ENCODE measurements at regions not wholly inside any gene's neighbourhood (a gene's known extent, or its start where the extent isn't known, plus 50 kb on each side); places are given as distances from the start of the nearest gene placed in this dataset.

DNA sequence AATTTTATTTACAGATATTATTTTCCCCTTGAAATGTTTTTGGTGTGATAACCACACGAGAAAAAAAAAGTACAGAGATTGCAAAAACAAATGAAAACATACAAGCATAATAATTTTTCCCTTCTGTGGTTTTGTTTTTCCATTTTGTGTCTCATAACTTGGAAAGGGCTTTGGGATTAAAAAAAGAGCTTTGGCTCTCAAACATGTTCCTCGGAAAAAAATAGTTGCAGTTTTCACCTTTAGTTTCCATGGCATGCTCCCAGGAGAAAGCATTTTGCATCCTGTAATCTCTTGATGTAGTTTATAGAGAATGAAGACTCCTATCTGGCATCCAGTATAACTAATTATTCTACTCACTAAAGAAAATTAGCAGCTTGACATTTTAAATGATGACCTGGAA is 362.1 kb upstream of the PDGFD start:
- Histone ChIP-seq H3K4me1 (ENCODE audit: control insufficient read depth in 1 of 2, insufficient read depth in 2 of 2, low read length in 2 of 2) (no peaks in the 10 kb centered on the region), H3K36me3 (ENCODE audit: control insufficient read depth in 1 of 2, insufficient read depth in 2 of 2, low read length in 2 of 2) (no peaks in the 10 kb centered on the region), H3K79me1 (ENCODE audit: low read length) (no peaks in the 10 kb centered on the region), H3K4ac (ENCODE audit: low read depth, low read length) (no peak overlapping the region), H4K12ac (ENCODE audit: low read depth, low read length) (no peak overlapping the region), H3K18ac (ENCODE audit: low read length) (no peak overlapping the region), H4K8ac (ENCODE audit: low read depth, low read length) (no peak overlapping the region), H3K79me2 (ENCODE audit: control insufficient read depth, insufficient read depth, low read length, poor library complexity) (no peaks in the 10 kb centered on the region), H3K9ac (ENCODE audit: low read length) (no peak overlapping the region), H2BK5ac (ENCODE audit: low read depth, low read length, poor library complexity) (no peak overlapping the region), H3K4me3 (ENCODE audit: low read depth, low read length) (no peak overlapping the region), H2BK120ac (ENCODE audit: insufficient read depth, low read length, poor library complexity) (no peak overlapping the region), H2BK12ac (ENCODE audit: low read length) (no peak overlapping the region), H3K9me3 (ENCODE audit: insufficient read depth, low read depth, low read length) (no peaks in the 10 kb centered on the region), H3K14ac (ENCODE audit: low read length) (no peak overlapping the region), H3K4me2 (ENCODE audit: low read length) (no peak overlapping the region), H3K27ac (ENCODE audit: low read depth, low read length) (no peak overlapping the region), H2AK5ac (ENCODE audit: low read length) (no peak overlapping the region), H4K91ac (ENCODE audit: low read depth, low read length) (no peak overlapping the region), H3K23ac (ENCODE audit: low read length) (no peak overlapping the region), H2AFZ (ENCODE audit: insufficient read depth, low read length, poor library complexity) (no peak overlapping the region), H3K27me3 (ENCODE audit: insufficient read depth, low read length) (no peaks in the 10 kb centered on the region)
- no peak for DNase-seq
- WGBS (ENCODE audit: extremely low coverage, insufficient coverage, insufficient read length): no CpG with 5 or more reads among the region's 2 CpGs

DNA sequence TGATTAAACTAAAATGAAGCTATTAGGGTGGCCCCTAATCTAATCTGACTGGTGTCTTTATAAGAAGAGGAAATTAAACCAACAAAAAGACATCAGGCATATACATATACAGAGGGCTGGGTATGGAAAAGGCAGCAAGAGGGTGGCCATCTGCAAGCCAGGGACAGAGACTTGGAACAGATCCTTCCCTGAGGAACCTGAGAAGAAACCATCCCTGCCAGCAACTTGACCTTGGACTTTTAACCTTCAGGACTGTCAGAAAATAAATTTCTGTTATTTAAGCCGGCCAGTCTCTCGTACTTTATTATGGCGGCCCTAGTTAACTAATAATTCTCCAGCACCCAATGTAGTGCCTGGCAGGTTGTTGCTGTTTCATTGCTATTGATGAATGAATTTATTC is 361.5 kb upstream of the PDGFD start:
- Histone ChIP-seq H3K4me2 (ENCODE audit: low read length) (no peak overlapping the region), H3K4ac (ENCODE audit: low read depth, low read length) (no peak overlapping the region), H4K91ac (ENCODE audit: low read depth, low read length) (no peak overlapping the region), H4K12ac (ENCODE audit: low read depth, low read length) (no peak overlapping the region), H2BK12ac (ENCODE audit: low read length) (no peak overlapping the region), H3K23ac (ENCODE audit: low read length) (no peak overlapping the region), H3K27ac (ENCODE audit: low read depth, low read length) (no peak overlapping the region), H4K8ac (ENCODE audit: low read depth, low read length) (no peak overlapping the region), H3K4me1 (ENCODE audit: control insufficient read depth in 1 of 2, insufficient read depth in 2 of 2, low read length in 2 of 2) (no peaks in the 10 kb centered on the region), H3K9me3 (ENCODE audit: insufficient read depth, low read depth, low read length) (no peaks in the 10 kb centered on the region), H3K18ac (ENCODE audit: low read length) (no peak overlapping the region), H2BK120ac (ENCODE audit: insufficient read depth, low read length, poor library complexity) (no peak overlapping the region), H3K36me3 (ENCODE audit: control insufficient read depth in 1 of 2, insufficient read depth in 2 of 2, low read length in 2 of 2) (no peaks in the 10 kb centered on the region), H3K79me1 (ENCODE audit: low read length) (no peaks in the 10 kb centered on the region), H3K9ac (ENCODE audit: low read length) (no peak overlapping the region), H2AK5ac (ENCODE audit: low read length) (no peak overlapping the region), H2AFZ (ENCODE audit: insufficient read depth, low read length, poor library complexity) (no peak overlapping the region), H2BK5ac (ENCODE audit: low read depth, low read length, poor library complexity) (no peak overlapping the region), H3K14ac (ENCODE audit: low read length) (no peak overlapping the region), H3K4me3 (ENCODE audit: low read depth, low read length) (no peak overlapping the region), H3K79me2 (ENCODE audit: control insufficient read depth, insufficient read depth, low read length, poor library complexity) (no peaks in the 10 kb centered on the region), H3K27me3 (ENCODE audit: insufficient read depth, low read length) (no peaks in the 10 kb centered on the region)
- WGBS (ENCODE audit: extremely low coverage, insufficient coverage, insufficient read length): no CpG with 5 or more reads among the region's 3 CpGs
- no peak for DNase-seq

DNA sequence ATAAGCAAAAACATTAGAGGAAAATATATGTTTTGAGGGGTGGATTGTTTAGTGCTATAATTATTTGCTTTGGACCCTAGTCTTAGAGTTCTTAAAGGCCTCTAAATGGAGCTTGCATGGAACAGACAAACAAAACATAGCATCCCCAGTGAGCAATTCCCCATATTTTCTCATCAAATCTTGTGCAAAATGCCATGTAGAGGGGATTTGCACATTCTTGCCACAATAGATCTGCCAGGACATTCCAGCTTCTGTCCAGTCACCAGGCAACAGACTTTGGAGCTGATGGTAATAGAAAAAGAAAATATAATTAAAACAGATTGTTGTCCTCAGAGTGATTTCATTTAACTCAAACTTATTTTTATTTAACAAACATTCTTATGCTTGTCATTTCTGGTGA is 360.3 kb upstream of the PDGFD start:
- Histone ChIP-seq H3K79me1 (ENCODE audit: low read length) (no peaks in the 10 kb centered on the region), H2BK120ac (ENCODE audit: insufficient read depth, low read length, poor library complexity) (no peak overlapping the region), H3K4ac (ENCODE audit: low read depth, low read length) (no peak overlapping the region), H3K4me1 (ENCODE audit: control insufficient read depth in 1 of 2, insufficient read depth in 2 of 2, low read length in 2 of 2) (no peaks in the 10 kb centered on the region), H2AK5ac (ENCODE audit: low read length) (no peak overlapping the region), H4K12ac (ENCODE audit: low read depth, low read length) (no peak overlapping the region), H3K18ac (ENCODE audit: low read length) (no peak overlapping the region), H3K4me2 (ENCODE audit: low read length) (no peak overlapping the region), H3K79me2 (ENCODE audit: control insufficient read depth, insufficient read depth, low read length, poor library complexity) (no peaks in the 10 kb centered on the region), H2BK12ac (ENCODE audit: low read length) (no peak overlapping the region), H4K91ac (ENCODE audit: low read depth, low read length) (no peak overlapping the region), H3K27ac (ENCODE audit: low read depth, low read length) (no peak overlapping the region), H3K9me3 (ENCODE audit: insufficient read depth, low read depth, low read length) (no peaks in the 10 kb centered on the region), H3K36me3 (ENCODE audit: control insufficient read depth in 1 of 2, insufficient read depth in 2 of 2, low read length in 2 of 2) (no peaks in the 10 kb centered on the region), H2AFZ (ENCODE audit: insufficient read depth, low read length, poor library complexity) (no peak overlapping the region), H2BK5ac (ENCODE audit: low read depth, low read length, poor library complexity) (no peak overlapping the region), H3K4me3 (ENCODE audit: low read depth, low read length) (no peak overlapping the region), H3K27me3 (ENCODE audit: insufficient read depth, low read length) (no peaks in the 10 kb centered on the region), H3K14ac (ENCODE audit: low read length) (no peak overlapping the region), H4K8ac (ENCODE audit: low read depth, low read length) (no peak overlapping the region), H3K9ac (ENCODE audit: low read length) (no peak overlapping the region), H3K23ac (ENCODE audit: low read length) (no peak overlapping the region)
- DNase-seq: no peak

DNA sequence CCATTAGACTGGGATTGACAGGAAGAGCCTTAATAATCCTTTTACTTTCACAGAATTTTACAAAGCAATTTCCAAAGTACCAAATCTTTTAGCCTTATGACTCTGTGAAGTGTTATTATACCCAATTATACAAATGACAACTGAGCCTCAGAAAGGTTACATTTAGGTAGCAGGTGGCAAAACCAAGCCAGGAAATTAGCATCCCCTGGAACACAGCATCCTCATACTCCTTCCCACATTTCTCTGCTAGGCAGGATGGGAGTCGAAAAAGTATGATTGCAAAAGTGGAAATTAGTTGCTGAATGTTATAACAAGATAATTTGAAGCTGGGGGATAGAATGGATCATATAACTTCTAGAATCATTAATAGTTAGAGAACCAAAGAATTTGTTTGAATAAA is 359.7 kb upstream of the PDGFD start:
- Histone ChIP-seq H3K27ac (ENCODE audit: low read depth, low read length) (no peak overlapping the region), H3K4ac (ENCODE audit: low read depth, low read length) (no peak overlapping the region), H3K36me3 (ENCODE audit: control insufficient read depth in 1 of 2, insufficient read depth in 2 of 2, low read length in 2 of 2) (no peaks in the 10 kb centered on the region), H3K27me3 (ENCODE audit: insufficient read depth, low read length) (no peaks in the 10 kb centered on the region), H2AFZ (ENCODE audit: insufficient read depth, low read length, poor library complexity) (no peak overlapping the region), H3K9me3 (ENCODE audit: insufficient read depth, low read depth, low read length) (no peaks in the 10 kb centered on the region), H2BK5ac (ENCODE audit: low read depth, low read length, poor library complexity) (no peak overlapping the region), H2BK12ac (ENCODE audit: low read length) (no peak overlapping the region), H3K23ac (ENCODE audit: low read length) (no peak overlapping the region), H3K4me2 (ENCODE audit: low read length) (no peak overlapping the region), H4K8ac (ENCODE audit: low read depth, low read length) (no peak overlapping the region), H3K79me1 (ENCODE audit: low read length) (no peaks in the 10 kb centered on the region), H3K79me2 (ENCODE audit: control insufficient read depth, insufficient read depth, low read length, poor library complexity) (no peaks in the 10 kb centered on the region), H3K4me3 (ENCODE audit: low read depth, low read length) (no peak overlapping the region), H4K91ac (ENCODE audit: low read depth, low read length) (no peak overlapping the region), H3K14ac (ENCODE audit: low read length) (no peak overlapping the region), H3K9ac (ENCODE audit: low read length) (no peak overlapping the region), H2AK5ac (ENCODE audit: low read length) (no peak overlapping the region), H3K18ac (ENCODE audit: low read length) (no peak overlapping the region), H4K12ac (ENCODE audit: low read depth, low read length) (no peak overlapping the region), H2BK120ac (ENCODE audit: insufficient read depth, low read length, poor library complexity) (no peak overlapping the region), H3K4me1 (ENCODE audit: control insufficient read depth in 1 of 2, insufficient read depth in 2 of 2, low read length in 2 of 2) (no peaks in the 10 kb centered on the region)
- no CpG with 5 or more reads among the region's 1 CpG for WGBS (ENCODE audit: extremely low coverage, insufficient coverage, insufficient read length)
- DNase-seq: no peak

DNA sequence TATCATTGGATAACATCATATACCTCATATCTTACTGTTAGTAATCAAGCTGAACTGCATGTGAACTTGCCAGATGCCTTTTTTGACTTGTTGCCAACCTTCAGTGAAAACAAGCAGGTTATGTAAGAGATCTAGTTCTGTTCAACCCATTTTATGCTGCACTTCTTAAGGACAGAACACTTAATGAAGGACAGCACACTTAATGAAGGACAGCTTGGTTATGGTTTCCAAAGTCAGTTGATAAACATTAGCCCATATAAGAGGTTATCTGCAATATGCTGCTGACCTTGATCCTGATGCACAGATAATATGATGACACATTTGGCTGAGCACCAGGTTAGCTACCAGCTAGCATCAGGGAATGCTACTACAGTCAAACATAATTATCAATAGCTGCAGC is 358.7 kb upstream of the PDGFD start:
- Histone ChIP-seq H4K91ac (ENCODE audit: low read depth, low read length) (no peak overlapping the region), H3K4ac (ENCODE audit: low read depth, low read length) (no peak overlapping the region), H3K9ac (ENCODE audit: low read length) (no peak overlapping the region), H3K9me3 (ENCODE audit: insufficient read depth, low read depth, low read length) (no peaks in the 10 kb centered on the region), H2BK12ac (ENCODE audit: low read length) (no peak overlapping the region), H3K4me3 (ENCODE audit: low read depth, low read length) (no peak overlapping the region), H3K79me2 (ENCODE audit: control insufficient read depth, insufficient read depth, low read length, poor library complexity) (no peaks in the 10 kb centered on the region), H4K12ac (ENCODE audit: low read depth, low read length) (no peak overlapping the region), H4K8ac (ENCODE audit: low read depth, low read length) (no peak overlapping the region), H2BK5ac (ENCODE audit: low read depth, low read length, poor library complexity) (no peak overlapping the region), H3K27me3 (ENCODE audit: insufficient read depth, low read length) (no peaks in the 10 kb centered on the region), H3K36me3 (ENCODE audit: control insufficient read depth in 1 of 2, insufficient read depth in 2 of 2, low read length in 2 of 2) (no peaks in the 10 kb centered on the region), H3K18ac (ENCODE audit: low read length) (no peak overlapping the region), H3K79me1 (ENCODE audit: low read length) (no peaks in the 10 kb centered on the region), H3K4me1 (ENCODE audit: control insufficient read depth in 1 of 2, insufficient read depth in 2 of 2, low read length in 2 of 2) (no peaks in the 10 kb centered on the region), H3K14ac (ENCODE audit: low read length) (no peak overlapping the region), H2AFZ (ENCODE audit: insufficient read depth, low read length, poor library complexity) (no peak overlapping the region), H2AK5ac (ENCODE audit: low read length) (no peak overlapping the region), H3K4me2 (ENCODE audit: low read length) (no peak overlapping the region), H3K23ac (ENCODE audit: low read length) (no peak overlapping the region), H2BK120ac (ENCODE audit: insufficient read depth, low read length, poor library complexity) (no peak overlapping the region), H3K27ac (ENCODE audit: low read depth, low read length) (no peak overlapping the region)
- no peak for DNase-seq

Data from trophoblast cell (in vitro differentiated cells and primary cell).